ENCODE measurements at regions not wholly inside any gene's neighbourhood (a gene's known extent, or its start where the extent isn't known, plus 50 kb on each side); places are given as distances from the start of the nearest gene placed in this dataset.

DNA sequence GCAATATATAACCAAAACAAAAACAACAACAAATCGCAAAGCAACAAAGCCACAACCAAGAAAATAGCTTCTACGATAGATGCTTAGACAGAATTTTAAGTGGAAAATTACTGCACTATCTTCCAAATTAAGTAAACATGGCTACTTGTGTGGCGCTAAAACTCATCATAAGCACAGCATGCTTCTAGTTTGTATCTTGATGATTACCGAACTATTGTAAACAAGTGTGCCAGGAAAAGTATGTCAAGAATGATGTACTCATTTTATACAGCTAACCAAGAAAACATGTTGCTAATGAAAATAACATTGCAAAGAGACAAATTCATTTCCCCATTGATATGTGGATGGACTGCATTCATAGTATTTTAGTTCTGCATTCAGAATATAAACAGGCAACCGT is 271.9 kb upstream of the GPC6 start:
- DNase-seq (ENCODE audit: low spot score) = no peak
- TF ChIP-seq, protein P1, sequence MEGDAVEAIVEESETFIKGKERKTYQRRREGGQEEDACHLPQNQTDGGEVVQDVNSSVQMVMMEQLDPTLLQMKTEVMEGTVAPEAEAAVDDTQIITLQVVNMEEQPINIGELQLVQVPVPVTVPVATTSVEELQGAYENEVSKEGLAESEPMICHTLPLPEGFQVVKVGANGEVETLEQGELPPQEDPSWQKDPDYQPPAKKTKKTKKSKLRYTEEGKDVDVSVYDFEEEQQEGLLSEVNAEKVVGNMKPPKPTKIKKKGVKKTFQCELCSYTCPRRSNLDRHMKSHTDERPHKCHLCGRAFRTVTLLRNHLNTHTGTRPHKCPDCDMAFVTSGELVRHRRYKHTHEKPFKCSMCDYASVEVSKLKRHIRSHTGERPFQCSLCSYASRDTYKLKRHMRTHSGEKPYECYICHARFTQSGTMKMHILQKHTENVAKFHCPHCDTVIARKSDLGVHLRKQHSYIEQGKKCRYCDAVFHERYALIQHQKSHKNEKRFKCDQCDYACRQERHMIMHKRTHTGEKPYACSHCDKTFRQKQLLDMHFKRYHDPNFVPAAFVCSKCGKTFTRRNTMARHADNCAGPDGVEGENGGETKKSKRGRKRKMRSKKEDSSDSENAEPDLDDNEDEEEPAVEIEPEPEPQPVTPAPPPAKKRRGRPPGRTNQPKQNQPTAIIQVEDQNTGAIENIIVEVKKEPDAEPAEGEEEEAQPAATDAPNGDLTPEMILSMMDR (IDR thresholded peaks at IDR 0.05; ENCODE audit: extremely low read depth, insufficient read depth, missing control alignments) = no peak
- in situ Hi-C loops (cut with MboI; ENCODE audit: low pct_unique_long_range_greater_than_20kb, low sequenced_read_pairs, unreplicated experiment) = no loop called here

DNA sequence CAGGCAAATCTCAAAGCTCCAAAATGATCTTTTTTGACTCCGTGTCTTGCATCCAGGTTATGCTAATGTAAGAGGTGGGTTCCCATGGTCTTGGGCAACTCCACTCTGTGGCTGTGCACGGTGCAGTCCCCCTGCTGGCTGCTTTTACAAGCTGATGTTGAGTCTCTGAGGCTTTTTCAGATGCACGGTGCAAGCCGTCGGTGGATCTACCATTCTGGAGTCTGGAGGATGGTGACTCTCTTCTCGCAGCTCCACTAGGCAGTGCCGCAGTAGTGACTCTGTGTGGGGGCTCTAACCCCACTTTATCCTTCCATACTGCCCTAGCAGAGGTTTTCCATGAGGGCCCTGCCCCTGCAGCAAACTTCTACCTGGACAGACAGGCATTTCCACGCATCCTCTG is 266.8 kb upstream of the GPC6 start:
- in situ Hi-C loops (cut with MboI; ENCODE audit: low pct_unique_long_range_greater_than_20kb, low sequenced_read_pairs, unreplicated experiment) = no loop called here
- no peak for DNase-seq (ENCODE audit: low spot score)
- TF ChIP-seq, protein P1 (IDR thresholded peaks at IDR 0.05; ENCODE audit: extremely low read depth, insufficient read depth, missing control alignments) = no peak

DNA sequence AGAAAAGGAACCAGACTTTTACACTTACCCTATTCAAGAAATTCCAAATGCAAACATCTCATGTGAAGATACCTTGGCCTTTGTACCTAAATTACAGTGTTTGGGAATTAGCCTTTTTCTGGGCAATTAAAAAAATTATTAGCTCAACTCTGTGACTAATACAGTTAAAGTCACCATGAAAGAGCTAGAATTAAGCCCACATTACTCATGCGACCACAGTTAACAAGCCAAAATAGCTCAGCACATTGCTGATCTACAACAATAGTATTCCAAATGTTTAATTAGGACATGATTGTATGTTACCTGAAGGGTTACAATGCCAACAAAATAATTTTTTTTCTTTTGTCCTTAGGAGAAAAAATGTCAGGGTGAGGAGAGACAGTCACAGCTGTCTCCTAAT is 263.6 kb upstream of the GPC6 start:
- TF ChIP-seq, protein P1 (IDR thresholded peaks at IDR 0.05; ENCODE audit: extremely low read depth, insufficient read depth, missing control alignments) = no peak
- in situ Hi-C loops (cut with MboI; ENCODE audit: low pct_unique_long_range_greater_than_20kb, low sequenced_read_pairs, unreplicated experiment) = no loop called here
- DNase-seq (ENCODE audit: low spot score) = no peak

DNA sequence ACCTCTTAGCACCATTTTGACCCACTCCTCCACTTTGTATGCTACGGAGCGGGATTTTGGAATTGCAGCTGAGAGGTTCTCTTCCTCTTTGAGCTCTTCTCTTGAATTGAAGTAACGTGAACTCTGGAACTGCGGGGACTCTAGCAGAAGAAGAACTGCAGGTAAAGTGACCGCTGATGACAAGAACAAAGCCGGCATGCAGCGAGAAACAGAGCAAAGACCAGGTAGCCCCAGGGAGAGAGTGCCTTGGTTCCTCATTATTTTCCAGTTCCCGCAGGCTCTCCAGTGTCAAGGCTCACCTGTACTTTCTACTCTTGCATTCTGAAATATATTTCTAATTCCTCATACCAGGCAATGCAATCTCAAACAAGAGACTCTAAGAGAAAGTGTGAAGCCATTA is 260.3 kb upstream of the GPC6 start:
- in situ Hi-C loops (cut with MboI; ENCODE audit: low pct_unique_long_range_greater_than_20kb, low sequenced_read_pairs, unreplicated experiment) = no loop called here
- no peak for DNase-seq (ENCODE audit: low spot score)
- TF ChIP-seq, protein P1 (IDR thresholded peaks at IDR 0.05; ENCODE audit: extremely low read depth, insufficient read depth, missing control alignments) = no peak

DNA sequence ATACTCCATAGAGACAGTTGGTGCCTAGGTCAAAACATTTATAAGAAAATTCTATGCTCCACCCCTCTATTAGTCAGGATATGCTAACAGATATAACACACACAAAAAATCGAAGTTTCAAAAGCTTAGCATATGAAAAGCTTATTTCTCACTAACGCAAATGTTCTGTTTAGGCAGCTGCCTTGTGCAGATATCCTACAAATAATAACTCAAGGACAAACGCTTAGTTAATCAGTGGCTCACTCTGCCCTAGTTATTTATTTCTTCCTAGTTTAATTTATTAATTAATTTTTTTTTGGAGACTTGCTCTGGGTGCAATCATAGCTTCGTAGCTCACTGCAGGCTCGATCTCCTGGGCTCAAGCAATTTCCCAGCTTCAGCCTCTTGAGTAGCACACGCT is 259.7 kb upstream of the GPC6 start:
- in situ Hi-C loops (cut with MboI; ENCODE audit: low pct_unique_long_range_greater_than_20kb, low sequenced_read_pairs, unreplicated experiment) = no loop called here
- DNase-seq (ENCODE audit: low spot score) = no peak
- TF ChIP-seq, protein P1 (IDR thresholded peaks at IDR 0.05; ENCODE audit: extremely low read depth, insufficient read depth, missing control alignments) = no peak

DNA sequence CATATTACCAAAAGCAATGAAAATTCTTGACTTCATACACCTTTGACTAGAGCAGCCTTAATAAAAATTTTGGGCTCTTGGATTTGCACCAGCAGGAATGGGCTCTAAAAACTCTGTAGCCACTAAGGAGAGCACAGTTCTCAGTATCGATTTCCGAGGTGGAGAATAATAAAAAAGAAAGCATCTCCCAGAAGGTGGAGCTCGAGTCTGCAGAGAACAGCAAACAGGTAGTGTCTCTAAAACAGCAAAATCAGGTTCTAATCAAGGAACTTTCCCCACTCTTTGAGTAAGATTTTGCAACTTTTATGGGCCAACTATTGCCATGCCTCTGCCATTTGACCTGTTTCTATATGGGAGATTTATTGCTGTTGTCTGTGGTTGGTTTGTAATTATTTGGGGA is 258.7 kb upstream of the GPC6 start:
- no peak for DNase-seq (ENCODE audit: low spot score)
- in situ Hi-C loops (cut with MboI; ENCODE audit: low pct_unique_long_range_greater_than_20kb, low sequenced_read_pairs, unreplicated experiment) = no loop called here
- TF ChIP-seq, protein P1 (IDR thresholded peaks at IDR 0.05; ENCODE audit: extremely low read depth, insufficient read depth, missing control alignments) = no peak

DNA sequence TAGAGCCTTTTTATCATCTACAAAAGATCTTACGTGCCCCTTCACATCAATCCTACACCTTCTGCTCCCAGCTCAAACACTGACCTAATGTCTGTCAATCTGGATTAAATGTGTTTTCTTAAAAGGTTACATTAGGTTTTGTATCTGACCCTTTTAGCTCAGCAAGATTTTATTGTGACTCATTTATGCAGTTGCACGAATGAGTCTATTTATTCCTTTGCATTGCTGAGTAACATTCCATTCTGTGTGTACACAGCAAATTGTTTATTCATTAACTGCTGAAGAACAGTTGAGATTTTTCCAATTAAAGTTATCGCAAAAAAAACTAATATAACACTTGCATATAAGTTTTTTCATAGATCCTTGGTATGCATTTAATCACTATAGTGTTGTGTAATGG is 253.9 kb upstream of the GPC6 start:
- TF ChIP-seq, protein P1 (IDR thresholded peaks at IDR 0.05; ENCODE audit: extremely low read depth, insufficient read depth, missing control alignments) = no peak
- DNase-seq (ENCODE audit: low spot score) = no peak
- in situ Hi-C loops (cut with MboI; ENCODE audit: low pct_unique_long_range_greater_than_20kb, low sequenced_read_pairs, unreplicated experiment) = no loop called here
